Myocyte (in vitro differentiated cells): ENCODE measurements at regions not wholly inside any gene's neighbourhood (a gene's known extent, or its start where the extent isn't known, plus 50 kb on each side); places are given as distances from the start of the nearest gene placed in this dataset.

Experiments
- DNase-seq: peaks from one replicate; pipeline ENCODE4 v3.0.0-alpha.2; 2012; ENCODE audit warnings: low read depth

DNA sequence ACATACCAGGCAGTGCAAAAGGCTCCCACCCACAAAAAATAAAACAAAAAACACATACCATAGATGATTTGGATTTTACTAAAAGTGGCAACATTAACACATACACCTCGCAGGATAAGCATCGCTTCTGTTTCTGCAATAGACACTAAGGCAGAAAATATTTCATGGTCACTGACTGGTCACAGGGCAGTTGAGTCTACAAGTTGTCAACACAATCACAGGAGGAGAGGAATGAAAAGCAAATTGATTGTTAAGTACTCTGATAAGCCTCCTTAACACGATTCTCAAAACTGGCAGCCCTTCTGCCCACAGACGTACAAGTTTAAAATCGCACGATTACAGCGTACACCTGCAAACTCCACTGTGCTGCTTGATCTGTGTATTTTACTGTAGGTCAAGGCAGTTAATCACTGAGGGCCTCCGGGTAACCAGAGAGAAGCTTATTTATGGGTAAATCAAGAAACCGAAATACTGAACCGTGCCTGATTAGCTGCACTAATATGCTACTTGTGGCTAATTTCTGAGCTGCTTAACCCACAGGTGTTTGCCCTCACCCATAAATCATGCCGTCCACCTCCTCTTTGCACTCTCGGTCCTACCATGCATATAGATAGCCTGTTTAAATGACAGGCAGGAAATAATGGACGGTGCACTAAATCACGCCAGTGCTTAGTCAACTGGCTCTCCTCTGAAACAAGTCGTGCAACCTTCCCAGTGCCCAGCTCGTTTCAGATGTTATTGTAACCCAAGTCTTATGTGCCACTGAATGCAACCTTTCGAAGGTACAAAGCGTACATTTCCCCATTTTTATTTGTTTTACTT, 659.4 kb upstream of the ADAMTS16 start:
- DNase-seq, result no peak

DNA sequence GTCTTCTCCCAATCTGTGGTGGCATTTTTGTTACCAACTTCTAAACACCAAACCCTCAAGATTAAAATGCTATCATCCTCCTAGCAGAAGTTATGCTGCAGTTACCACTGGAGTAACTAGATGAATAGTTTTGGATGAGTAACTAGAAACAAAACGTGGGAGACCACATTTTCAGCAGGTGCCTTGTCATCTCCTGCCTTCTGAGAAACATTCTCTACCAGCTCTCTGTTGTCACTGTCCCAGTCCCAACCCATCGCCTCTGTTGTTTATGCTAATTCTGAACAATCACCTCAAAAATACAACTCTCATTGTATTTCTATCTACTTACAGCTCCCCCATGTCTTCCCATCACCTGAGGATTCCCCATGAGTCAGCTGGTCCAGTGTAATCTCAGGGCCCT, 652.5 kb upstream of the ADAMTS16 start:
- DNase-seq, result no peak

DNA sequence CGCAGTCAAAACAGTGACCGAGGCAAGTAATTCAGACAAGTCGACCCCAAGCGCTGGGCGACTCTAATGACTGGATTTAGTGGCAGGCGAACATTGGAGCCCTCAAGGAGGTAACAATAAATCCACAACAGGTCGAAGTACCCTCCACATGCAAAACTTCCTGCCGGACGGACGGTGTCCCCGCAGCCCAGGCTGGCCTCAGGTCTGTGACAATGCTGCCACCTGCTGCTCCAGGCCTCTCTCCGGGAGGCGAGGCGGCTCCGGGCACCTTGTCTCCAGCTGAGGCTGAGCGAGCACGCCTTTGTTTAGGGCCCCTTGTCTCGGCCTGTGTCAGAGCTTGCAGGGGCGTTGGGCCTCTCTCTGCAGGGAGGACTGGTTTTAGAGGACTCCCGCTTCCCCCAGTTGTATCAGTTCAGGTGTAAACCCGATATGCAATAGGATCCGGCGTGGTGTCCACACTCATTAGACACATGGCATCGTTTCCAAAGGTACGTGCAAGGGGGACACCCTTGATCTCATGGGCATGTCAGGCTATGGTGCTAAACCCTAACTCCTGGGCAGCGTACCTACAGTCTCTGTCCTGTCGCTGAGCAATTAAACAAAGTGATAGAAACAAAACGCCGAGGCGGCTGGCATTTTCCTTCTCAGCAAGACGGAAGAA, 628.0 kb upstream of the ADAMTS16 start:
- DNase-seq, result no peak

DNA sequence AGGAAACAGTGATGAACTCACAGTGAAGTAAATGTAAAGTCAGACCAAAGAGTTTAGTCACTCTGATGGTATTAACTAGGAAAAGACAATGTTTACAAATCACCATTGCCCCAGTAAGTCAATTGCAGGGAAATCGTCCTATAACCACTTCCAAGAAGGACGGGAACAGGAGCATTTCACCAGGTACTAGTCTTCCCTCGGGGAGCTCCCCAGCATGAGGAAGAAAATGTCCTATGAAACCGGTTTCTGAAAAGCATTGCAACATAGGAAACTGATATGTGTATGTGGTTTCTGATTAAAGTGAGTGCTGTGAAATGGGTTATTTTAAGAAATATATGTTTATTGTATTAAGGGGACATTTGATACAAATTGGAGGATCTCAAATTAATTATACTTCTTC, 626.7 kb upstream of the ADAMTS16 start:
- DNase-seq, result no peak

DNA sequence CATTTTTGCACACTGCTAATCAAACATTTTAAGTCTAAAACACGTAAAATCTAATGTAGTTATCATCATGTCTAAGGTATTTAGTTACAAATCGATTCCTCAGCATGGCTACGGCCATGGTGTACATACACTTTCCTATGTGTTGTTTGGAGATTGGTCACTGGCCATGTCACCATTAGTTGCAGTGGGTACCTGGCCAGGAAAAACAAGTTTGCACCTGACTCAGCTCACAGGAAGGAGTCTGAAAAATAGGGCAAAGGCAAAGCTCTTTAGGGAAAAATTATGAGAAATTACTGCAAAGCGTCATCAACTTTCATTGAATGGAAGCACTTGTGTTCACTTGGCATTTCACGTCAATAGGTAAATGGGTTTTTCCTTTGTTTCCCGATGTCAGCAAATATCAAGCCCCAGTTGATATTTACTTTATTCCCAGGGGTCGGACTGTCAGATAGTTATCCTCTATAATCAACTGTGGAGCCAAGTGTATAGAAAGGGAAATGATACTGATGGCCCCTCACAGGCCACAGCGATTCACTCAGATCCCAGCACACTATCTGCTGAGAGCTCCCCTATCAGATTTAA, 626.0 kb upstream of the ADAMTS16 start:
- no peak for DNase-seq

DNA sequence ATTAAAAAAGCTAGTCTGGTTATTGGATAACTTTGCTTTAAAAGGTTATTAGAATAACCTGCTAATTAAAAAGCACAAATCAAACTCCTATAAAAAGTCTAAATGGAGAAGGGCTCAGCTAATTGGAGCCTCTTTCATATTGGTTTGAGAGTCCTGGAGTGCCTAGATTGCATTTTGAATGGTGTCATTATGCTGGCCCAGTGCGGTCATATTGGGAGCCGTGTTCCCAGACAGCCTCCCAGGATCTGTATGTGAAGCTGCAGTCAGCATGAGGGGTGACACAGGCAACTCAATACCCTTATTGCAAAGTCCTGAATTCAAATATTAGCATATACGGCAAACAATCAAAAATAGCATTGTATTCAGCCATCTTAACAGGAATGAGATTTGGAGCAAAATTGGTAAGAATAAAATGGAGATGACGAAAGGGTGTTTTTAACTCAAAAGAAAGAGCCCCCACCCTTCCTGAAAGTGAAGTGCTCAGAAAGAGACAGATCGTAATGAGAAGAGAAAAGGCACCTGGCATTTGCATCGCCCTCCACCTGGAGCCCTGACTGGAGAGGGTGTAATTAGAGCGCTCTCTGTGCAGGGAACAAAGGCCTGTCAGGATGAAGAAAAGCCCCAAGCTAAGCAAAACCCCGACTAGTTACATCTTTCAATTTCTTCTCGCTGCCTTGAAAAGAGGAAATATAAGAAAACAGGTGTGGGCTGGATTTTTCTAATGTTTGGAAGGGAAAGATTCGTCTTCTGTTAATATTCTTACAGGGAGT, 621.0 kb upstream of the ADAMTS16 start:
- no peak for DNase-seq

DNA sequence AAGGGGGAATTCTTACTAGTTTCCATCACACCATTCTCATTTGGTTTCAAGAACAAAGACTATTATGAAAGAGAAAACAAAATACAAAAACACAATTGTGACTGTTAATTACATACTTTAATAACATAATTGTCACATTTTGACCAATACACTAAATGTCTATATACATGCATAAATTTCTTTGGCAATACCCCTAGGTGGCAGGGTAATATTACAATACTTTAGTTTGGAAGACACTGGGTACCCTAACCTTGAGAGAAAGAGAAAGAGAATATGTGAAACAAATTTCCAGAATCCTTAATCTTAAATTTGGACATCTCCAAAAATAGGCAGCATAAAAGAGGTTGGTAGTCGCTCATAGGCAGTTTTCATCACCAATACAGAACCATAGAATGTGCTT, 619.6 kb upstream of the ADAMTS16 start:
- DNase-seq, result no peak

DNA sequence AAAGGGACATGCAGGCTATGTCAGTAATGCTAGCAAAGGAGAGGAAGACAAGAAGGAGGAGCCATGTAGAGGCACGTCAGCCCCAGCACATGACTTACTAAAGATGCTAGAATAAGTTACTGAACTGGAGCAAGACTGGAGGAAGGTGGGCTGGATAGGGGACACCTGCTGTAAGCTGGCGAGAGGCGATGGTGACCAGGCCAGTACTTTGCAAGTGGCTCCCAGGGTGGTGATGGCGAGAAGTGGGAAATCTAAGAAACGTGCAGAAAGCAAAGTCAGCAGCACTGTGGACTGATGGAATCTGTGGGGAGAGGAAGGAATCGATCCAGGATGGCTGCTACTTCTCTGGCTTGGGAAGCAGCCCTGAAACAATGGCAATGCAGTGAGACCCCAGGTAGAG, 617.1 kb upstream of the ADAMTS16 start:
- no peak for DNase-seq

- no peak for DNase-seq
Observed at GRCh38 chr5:4531756-4532704, 608.1 kb upstream of the ADAMTS16 start.

GRCh38 chr5:4532705-4533080, 607.4 kb upstream of the ADAMTS16 start:
- no peak for DNase-seq

DNA sequence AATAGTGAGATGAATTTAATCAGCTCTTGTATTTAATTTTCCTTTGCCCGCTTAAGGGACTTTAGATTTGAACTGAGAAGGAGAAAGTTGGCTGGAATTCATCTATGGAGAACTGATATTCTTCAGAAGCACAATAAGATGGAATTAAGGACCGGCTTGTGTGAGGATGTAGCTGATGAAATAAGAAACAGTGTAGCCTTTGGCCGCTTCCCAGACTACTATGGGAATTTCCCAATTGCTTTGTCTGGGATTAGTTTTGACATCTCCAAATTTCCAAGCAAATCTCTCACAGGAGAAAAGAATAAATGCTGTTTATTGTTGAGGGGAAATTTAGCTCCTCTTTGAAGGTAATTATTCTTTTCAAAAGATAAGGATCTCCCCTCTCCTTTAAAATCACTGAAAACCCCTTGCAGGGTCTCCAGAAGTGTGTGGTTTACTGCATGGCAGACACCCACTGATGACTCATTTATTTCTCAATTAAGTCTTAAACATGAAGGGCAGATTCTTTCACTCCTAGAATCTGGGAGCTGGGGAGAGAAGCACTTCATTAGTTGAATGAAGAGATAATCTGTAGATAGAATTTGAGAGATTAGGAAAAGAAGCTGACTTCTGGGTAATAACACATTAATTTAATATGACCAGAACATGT, 606.5 kb upstream of the ADAMTS16 start:
- DNase-seq, result no peak

GRCh38 chr5:4537489-4537888, 602.6 kb upstream of the ADAMTS16 start:
- no peak for DNase-seq

DNA sequence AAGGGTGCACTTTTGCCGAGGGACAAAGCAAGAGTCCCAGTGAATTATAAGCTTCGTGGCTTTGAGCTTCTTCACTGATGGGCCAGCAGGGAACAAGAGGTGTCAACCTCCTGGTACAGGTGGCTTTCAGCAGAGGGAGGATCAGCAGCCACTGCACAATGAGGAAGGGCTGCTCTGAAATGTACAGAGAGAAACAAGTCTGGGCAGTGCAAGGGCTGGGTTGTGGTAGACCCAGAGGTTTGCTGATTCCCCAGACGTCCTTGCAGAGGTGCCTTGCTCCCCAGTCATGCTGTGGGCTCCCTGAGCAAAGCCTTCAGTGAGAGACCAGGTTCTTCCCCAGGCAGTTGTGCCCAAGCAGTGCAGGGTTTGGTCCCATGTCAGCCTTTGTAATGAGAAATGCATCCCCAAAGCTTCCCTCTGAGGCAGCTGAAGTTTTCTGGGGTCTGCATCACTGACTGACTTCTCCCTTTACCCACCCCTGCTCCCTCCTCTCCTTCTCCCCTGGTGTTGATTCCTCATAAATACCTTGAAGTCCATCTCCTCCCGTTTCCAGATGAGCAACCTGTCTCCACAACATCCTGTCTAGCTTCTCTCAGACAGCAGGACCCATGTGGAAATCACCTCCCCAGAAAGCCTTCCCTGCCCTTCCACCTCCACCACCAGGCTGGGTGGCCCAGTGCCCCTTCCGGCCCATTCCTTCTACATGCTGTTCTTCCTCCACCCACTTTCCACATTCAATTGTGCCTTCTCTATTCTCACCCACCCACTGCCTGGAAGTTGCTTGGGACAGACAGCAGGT, 599.6 kb upstream of the ADAMTS16 start:
- no peak for DNase-seq

DNA sequence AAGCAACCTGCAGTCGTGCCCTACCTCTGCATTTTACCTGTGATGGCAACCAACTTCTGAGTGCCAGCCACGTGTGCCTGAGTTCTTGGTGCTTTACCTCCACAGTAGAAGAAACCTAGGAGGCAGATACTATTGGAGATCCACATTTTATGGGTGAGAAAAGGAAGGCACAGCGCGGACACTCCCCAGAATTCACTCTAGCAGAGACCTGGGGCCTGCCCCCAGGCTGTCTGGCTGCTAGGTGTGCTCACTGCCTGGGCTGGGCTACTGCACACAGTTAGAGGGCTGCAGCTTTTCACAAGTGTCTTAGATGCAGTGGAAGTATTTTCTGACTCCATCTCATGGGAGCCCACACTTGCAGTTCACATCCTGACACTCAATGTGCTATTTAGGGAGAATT, 598.8 kb upstream of the ADAMTS16 start:
- no peak for DNase-seq

DNA sequence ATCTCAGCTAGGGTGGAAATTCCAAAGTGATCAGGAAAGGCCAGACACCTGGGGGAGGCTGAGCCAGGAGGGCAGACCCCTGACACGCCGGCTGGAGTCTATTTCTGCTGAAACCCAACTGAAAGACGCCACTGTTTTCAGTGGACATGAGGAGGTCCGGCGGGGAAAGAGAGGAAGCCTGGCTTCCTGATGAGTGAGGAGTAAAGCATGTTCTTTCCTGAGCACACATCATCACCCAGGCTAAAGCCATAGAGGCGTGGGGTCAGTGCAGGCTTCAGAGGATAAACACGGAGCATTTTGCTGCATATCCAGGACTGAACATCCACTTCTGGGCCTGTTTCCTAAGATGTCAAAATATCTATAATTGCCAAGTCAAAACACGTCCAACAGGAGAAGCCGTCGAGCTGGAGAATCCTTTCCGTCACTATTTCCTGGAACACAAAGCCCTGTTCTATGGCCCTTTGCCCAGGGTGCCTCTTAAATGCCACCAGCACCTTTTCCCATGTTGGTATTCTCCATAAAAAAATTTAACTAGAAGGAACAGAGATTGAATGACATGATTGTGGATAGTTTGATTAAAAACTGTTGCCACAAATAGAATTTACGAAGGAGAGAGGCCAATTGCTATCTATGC, 597.9 kb upstream of the ADAMTS16 start:
- no peak for DNase-seq

GRCh38 chr5:4544049-4544670, 596.0 kb upstream of the ADAMTS16 start:
- DNase-seq, result no peak

DNA sequence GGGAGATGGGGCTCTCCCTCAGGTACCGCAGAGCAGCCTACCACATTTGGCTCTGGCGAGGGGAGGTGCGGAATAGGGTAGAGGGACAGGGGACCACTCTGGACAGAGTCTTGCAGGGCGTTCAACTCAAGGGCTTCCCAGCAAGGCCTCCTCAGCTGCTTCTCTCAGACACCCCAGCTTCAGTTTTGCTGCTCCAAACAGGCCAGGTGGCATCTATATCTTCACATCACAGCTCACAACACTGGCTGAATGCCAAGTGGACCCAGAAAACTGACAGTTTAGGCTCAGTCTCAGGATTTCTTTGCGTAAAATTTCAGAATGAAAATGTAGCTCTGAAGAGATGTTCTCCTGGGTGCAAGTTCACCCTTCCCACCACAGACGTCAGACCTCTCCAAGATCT, 592.6 kb upstream of the ADAMTS16 start:
- no peak for DNase-seq

DNA sequence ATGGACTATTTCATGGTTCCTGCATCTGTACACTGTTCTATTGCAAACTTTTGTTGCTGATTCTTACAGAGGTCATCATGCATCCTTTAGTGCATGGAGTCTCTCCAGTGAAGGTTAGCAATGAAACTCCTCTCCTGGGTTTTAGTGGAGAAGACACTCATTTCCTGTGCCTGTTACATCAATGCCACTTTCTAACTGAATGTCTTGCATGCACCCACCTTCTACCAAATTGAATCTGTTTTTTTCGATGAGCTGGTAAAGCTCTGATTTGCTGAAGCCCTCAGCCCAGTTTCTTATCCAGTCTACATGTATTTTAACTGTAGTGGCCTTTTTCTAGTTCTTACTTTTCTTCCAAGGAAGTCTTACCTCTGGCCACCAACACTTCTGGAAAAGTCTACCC, 591.8 kb upstream of the ADAMTS16 start:
- no peak for DNase-seq
